Suppressor macrophage treated with lipopolysaccharide for 1 hour (primary cell): ENCODE measurements at regions not wholly inside any gene's neighbourhood (a gene's known extent, or its start where the extent isn't known, plus 50 kb on each side); places are given as distances from the start of the nearest gene placed in this dataset.
A peak's percentile ranks its signal among the peaks of the same experiment; 100 is the strongest.

Source experiments
- DNase-seq, 3 donors: peaks; one replicate each; pipeline ENCODE4 v3.0.0-alpha.2; 2020 to 2022

DNA sequence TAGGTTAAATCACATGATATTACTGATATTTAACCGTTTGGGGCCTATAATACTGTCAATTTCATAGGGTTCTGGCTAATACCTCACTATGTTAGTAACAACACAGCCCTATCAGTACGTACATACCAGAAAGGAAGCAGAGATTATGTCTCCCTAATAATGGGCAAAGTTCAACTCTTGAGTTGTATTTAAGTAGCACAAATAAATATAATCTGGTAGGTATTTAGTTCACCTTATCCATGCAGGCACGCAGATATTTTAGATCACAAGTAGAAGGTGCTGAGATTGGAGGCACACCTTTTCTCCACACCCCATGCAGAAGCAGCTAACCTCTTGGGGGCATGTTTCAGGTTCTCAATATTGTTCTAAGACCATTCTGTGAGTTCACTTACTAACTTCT, 118.9 kb downstream of the IRS1 start:
- DNase-seq: no peak

GRCh38 chr2:226679389-226680065, 120.1 kb downstream of the IRS1 start:
- no peak for DNase-seq

- DNase-seq: no peak
Measured at GRCh38 chr2:226678422-226678821, 121.2 kb downstream of the IRS1 start.

DNA sequence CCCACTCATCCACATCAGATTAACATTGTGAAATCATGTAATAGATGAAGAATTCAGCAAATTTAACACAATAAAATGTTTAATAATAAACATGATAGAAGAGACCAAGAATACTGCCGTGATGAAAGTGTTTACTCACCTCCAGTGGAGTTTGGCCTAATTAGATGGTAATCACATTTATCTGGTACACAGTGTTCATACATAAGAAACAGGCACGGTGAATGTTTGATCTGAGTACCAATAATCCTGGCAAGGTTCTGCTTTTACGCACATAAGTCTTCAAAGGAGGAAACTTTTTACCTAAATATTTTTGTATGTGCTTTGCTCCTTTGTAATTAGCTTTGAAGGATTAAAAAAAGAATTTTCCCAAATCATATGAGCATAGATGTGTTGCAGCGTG, 122.5 kb downstream of the IRS1 start:
- DNase-seq: no peak

- DNase-seq: no peak
Measured at GRCh38 chr2:226676618-226677017, 123.0 kb downstream of the IRS1 start.

- DNase-seq: no peak
Measured at GRCh38 chr2:226674123-226674522, 125.5 kb downstream of the IRS1 start.

GRCh38 chr2:226673314-226673723, 126.3 kb downstream of the IRS1 start:
- no peak for DNase-seq

- no peak for DNase-seq
Measured at GRCh38 chr2:226671141-226671676, 128.4 kb downstream of the IRS1 start.

- no peak for DNase-seq
Measured at GRCh38 chr2:226669905-226670304, 129.7 kb downstream of the IRS1 start.

- DNase-seq: no peak
Measured at GRCh38 chr2:226669249-226669648, 130.4 kb downstream of the IRS1 start.

DNA sequence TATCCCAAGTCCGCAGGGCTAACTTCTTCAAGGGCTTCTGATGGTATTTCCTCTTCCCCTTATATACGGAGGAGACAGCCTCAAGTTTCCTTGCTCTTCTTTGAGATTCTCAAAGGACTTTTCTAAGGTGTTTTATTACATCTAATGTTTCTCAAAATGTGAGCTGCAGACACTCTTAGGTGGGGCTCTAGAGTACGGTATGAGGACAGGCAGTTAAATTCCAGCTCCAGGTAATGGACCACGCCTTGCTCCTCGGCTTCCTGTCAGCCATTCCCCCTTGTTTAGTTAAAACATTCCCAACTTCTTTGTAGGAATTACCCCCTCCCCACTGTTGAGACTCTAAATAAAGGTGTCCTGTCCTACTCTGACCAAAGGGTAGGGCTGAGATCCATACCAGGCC, 131.9 kb downstream of the IRS1 start:
- no peak for DNase-seq

DNA sequence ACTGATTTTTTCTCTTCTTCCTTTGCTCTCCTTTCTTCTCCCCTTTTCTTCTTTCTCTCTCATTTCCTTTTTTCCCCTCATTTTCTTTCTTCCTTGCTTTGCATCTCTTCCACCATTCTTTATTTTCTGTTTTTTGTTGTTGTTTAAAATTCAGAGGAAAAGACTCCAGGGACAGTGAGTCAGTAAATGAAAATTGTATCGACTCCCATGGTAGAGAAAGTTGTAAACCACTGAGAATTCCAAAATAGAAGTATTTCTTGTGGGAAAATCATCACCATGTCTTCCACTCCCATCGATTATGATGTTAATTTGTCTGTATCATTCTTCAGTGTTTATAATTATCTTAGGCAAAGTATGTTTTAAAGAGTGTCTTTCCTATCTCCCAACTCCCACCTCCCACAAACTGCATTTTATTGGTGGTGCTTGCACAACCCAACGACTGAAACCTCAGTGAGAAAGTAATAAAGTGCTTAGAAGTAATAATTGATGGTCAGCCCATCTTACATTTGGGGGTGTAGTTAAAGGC, 134.3 kb downstream of the IRS1 start:
- DNase-seq: no peak

DNA sequence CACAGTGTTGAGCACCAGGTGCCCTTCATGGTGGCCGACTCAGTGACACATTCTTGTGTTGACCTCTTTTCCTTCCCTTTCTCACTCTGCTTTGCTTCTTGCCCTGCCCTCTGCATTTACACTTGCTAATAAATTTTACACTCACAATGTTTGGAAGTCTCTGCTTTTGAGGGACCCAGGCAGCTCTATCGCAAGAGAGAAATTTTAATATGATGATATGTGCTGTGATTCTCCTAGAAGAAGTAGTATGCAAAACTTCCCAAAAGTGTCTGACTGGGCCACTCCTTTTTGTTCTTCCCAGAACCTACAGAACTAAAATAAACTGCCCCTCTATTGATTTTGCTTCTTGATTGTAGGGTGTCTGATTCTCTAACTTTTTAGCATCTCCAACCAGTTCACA, 135.0 kb downstream of the IRS1 start:
- DNase-seq: no peak

DNA sequence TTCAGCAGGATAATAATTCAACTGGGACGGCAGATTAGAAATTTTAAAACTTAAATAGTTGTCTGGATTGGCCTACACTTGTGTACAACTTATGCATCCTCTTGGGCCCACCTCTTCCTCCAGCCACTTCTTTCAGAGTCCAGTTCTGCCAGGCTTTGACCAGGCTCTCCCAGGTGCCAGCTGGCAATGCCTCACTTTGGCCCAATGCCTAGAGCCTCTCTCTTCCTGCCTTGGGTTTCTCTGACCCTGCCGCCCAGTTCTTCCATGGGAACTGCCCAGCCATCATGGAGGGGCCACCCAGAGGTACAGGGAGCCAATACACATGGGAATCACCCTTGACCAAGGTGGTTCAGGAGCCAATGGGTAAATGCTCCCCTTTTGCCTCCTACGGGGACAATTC, 135.5 kb downstream of the IRS1 start:
- no peak for DNase-seq

- DNase-seq: peak in 1 of 3 donors; percentile 4
Measured at GRCh38 chr2:226661789-226662545, 137.7 kb downstream of the IRS1 start.

GRCh38 chr2:226660526-226660925, 139.1 kb downstream of the IRS1 start:
- DNase-seq: no peak

DNA sequence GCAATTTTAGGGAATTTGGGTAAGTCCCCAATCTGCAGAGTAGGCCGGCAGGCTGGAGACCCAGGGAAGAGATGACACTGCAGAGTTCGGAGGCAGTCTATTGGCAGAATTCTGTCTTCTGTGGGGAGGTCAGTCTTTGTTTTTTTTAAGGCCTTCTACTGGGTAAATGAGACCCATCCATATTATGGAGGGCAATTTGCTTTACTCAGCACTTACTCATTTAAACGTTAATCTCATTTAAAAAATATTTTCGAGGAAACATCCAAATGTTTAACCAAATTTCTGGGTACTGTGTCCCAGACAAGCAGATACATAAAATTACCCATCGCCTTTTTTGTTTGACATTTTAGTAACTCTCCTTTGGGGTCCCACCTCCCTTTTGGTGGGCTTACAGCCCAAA, 139.5 kb downstream of the IRS1 start:
- DNase-seq: no peak

DNA sequence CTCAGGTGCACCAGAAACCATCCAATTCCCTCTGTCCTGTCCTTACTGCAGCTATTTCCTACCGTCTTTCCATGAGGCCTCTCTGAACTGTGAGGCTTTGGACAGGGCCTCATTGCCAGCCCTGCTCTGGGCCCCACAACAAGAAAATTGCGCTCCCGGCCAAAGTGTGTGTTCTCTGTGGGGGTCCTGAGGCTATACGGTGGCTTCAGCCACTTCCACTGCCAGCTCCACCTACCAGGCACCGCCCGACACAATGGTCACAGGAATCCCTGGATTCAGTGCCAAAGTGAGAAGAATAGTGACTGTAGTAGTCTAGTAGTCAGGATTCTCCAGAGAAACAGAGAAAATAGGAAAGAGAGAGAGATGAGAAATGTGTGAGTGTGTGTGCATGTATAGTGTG, 140.2 kb downstream of the IRS1 start:
- DNase-seq: no peak

DNA sequence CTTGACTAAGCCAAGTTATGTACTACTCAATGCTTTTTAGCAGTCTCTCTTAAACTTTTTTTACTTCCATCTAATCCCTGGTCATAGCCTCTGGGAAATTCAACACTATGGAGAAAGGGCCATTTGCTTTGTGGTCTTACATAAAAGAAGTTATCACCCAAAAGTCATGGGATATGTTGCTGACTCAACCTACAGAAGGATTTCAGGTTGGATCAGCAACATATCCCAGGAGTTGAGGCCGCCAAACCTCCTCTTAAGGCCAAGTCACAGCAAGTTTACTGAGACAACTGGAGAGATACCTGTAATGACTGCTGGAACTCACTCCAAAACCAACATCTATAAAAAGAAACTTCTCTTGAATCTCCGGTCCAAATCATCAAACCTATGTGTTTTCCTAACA, 141.1 kb downstream of the IRS1 start:
- no peak for DNase-seq

- no peak for DNase-seq
Measured at GRCh38 chr2:226657340-226658053, 142.1 kb downstream of the IRS1 start.

GRCh38 chr2:226656367-226656766, 143.3 kb downstream of the IRS1 start:
- DNase-seq: no peak

GRCh38 chr2:226655871-226656270, 143.7 kb downstream of the IRS1 start:
- peak in 2 of 3 donors; percentile 8 to 10 for DNase-seq

- DNase-seq: no peak
Measured at GRCh38 chr2:226652983-226653765, 146.4 kb downstream of the IRS1 start.
